WTC11 (cell line): ENCODE measurements at regions not wholly inside any gene's neighbourhood (a gene's known extent, or its start where the extent isn't known, plus 50 kb on each side); places are given as distances from the start of the nearest gene placed in this dataset.

Experiments used
- ATAC-seq: fragments of 200-7000 bp; cut with Tn5 transposase; 2 replicates; pipeline ENCODE4 v1.10.0; 2021; ENCODE audit warnings: mild to moderate bottlenecking, moderate library complexity
- CTCF ChIA-PET: fragments of 300-600 bp; sonication (Branson Sonifier 250); formaldehyde crosslinking; loops from one replicate; lab custom pipeline; 2021; ENCODE audit warnings: antibody characterized with exemption; lab: Charles Lee
- POLR2A ChIA-PET: fragments of 350-600 bp; sonication (Branson Sonifier 250); formaldehyde crosslinking; loops from one replicate; lab custom pipeline; 2021; ENCODE audit warnings: antibody characterized with exemption; lab: Charles Lee
- DNase-seq: peaks from one replicate; pipeline ENCODE4 v3.0.0; 2021; ENCODE audit warnings: low spot score
- H3K27ac Mint-ChIP-seq: 2 replicates; pipeline ENCODE4 v1.8.0; 2021; ENCODE audit warnings: mixed read lengths
- H3K27me3 Mint-ChIP-seq: 2 replicates; pipeline ENCODE4 v1.8.0; 2021; ENCODE audit warnings: low read depth, mild to moderate bottlenecking, moderate library complexity, mixed read lengths
- H3K36me3 Mint-ChIP-seq: 2 replicates; pipeline ENCODE4 v1.8.0; 2021; ENCODE audit warnings: mixed read lengths
- H3K4me1 Mint-ChIP-seq: 2 replicates; pipeline ENCODE4 v1.8.0; 2022; ENCODE audit warnings: mixed read lengths
- H3K4me3 Mint-ChIP-seq: 2 replicates; pipeline ENCODE4 v1.8.0; 2021; ENCODE audit warnings: mild to moderate bottlenecking, moderate library complexity, mixed read lengths
- H3K9me3 Mint-ChIP-seq: 2 replicates; pipeline ENCODE4 v1.8.0; 2021; ENCODE audit warnings: mixed read lengths
- AR ChIP-seq: fragments of 250-450 bp; sonication (Bioruptor Pico); IDR thresholded peaks from 2 replicates; pipeline ENCODE4 v1.9.0; 2021; ENCODE audit warnings: mild to moderate bottlenecking
- ATF3 ChIP-seq: sonication (generic); formaldehyde crosslinking; conservative IDR thresholded peaks from 2 replicates; pipeline ENCODE4 v1.8.1; 2022; ENCODE audit warnings: mild to moderate bottlenecking, missing genetic modification reagents
- E2F5 ChIP-seq: sonication (generic); formaldehyde crosslinking; IDR thresholded peaks from 2 replicates; pipeline ENCODE4 v1.8.1; 2022; ENCODE audit warnings: mild to moderate bottlenecking, moderate library complexity, missing genetic modification reagents
- FOXK1 ChIP-seq: sonication (generic); formaldehyde crosslinking; IDR thresholded peaks from 2 replicates; pipeline ENCODE4 v1.8.0; 2022; ENCODE audit warnings: mild to moderate bottlenecking, moderate library complexity, missing genetic modification reagents
- GTF2I ChIP-seq: fragments of 250-450 bp; sonication (Bioruptor Pico); conservative IDR thresholded peaks from 2 replicates; pipeline ENCODE4 v1.4.0; 2021; ENCODE audit warnings: mild to moderate bottlenecking
- JUN ChIP-seq: sonication (generic); formaldehyde crosslinking; IDR thresholded peaks from 2 replicates; pipeline ENCODE4 v1.8.0; 2023; ENCODE audit warnings: mild to moderate bottlenecking, missing genetic modification reagents
- MYBL2 ChIP-seq: sonication (generic); formaldehyde crosslinking; IDR thresholded peaks from 2 replicates; pipeline ENCODE4 v1.8.1; 2023; ENCODE audit warnings: mild to moderate bottlenecking, moderate library complexity, missing genetic modification reagents
- NR2C2 ChIP-seq: sonication (generic); formaldehyde crosslinking; IDR thresholded peaks from 2 replicates; pipeline ENCODE4 v1.8.0; 2022; ENCODE audit warnings: mild to moderate bottlenecking, missing genetic modification reagents
- STAT6 ChIP-seq: sonication (generic); formaldehyde crosslinking; conservative IDR thresholded peaks from 2 replicates; pipeline ENCODE4 v1.8.1; 2023; ENCODE audit warnings: mild to moderate bottlenecking, low read depth, missing genetic modification reagents, moderate library complexity
- TEAD4 ChIP-seq: sonication (generic); formaldehyde crosslinking; IDR thresholded peaks from 2 replicates; pipeline ENCODE4 v1.8.0; 2022; ENCODE audit warnings: mild to moderate bottlenecking, missing genetic modification reagents
- USF2 ChIP-seq: sonication (generic); formaldehyde crosslinking; IDR thresholded peaks from 2 replicates; pipeline ENCODE4 v1.8.1; 2023; ENCODE audit warnings: mild to moderate bottlenecking, missing genetic modification reagents, moderate library complexity
- ZBTB43 ChIP-seq: sonication (generic); formaldehyde crosslinking; IDR thresholded peaks from 2 replicates; pipeline ENCODE4 v1.8.1; 2023; ENCODE audit warnings: mild to moderate bottlenecking, missing genetic modification reagents
- ZNF263 ChIP-seq: sonication (generic); formaldehyde crosslinking; IDR thresholded peaks from 2 replicates; pipeline ENCODE4 v1.8.1; 2022; ENCODE audit warnings: low read depth, mild to moderate bottlenecking, moderate library complexity, missing genetic modification reagents
- ZNF512 ChIP-seq: sonication (generic); formaldehyde crosslinking; IDR thresholded peaks from 2 replicates; pipeline ENCODE4 v1.8.1; 2022; ENCODE audit warnings: missing genetic modification reagents, borderline replicate concordance
- ZNF671 ChIP-seq: fragments of 250-450 bp; sonication (Bioruptor Pico); IDR thresholded peaks from 2 replicates; pipeline ENCODE4 v1.8.0; 2021; ENCODE audit warnings: mild to moderate bottlenecking
- TF ChIP-seq, protein P1 (sequence below): fragments of 250-450 bp; sonication (Bioruptor Pico); IDR thresholded peaks from 2 replicates; pipeline ENCODE4 v1.9.0; 2021; ENCODE audit warnings: mild to moderate bottlenecking
- TF ChIP-seq, protein P2 (sequence below): sonication (generic); formaldehyde crosslinking; IDR thresholded peaks from 2 replicates; pipeline ENCODE4 v1.8.0; 2022; ENCODE audit warnings: missing genetic modification reagents
- TF ChIP-seq, protein P3 (sequence below): sonication (generic); formaldehyde crosslinking; IDR thresholded peaks from 2 replicates; pipeline ENCODE4 v1.8.0; 2022; ENCODE audit warnings: mild to moderate bottlenecking, missing genetic modification reagents
- TF ChIP-seq, protein P4 (sequence below): sonication (generic); formaldehyde crosslinking; IDR thresholded peaks from 2 replicates; pipeline ENCODE4 v1.8.0; 2023; ENCODE audit warnings: missing genetic modification reagents

DNA sequence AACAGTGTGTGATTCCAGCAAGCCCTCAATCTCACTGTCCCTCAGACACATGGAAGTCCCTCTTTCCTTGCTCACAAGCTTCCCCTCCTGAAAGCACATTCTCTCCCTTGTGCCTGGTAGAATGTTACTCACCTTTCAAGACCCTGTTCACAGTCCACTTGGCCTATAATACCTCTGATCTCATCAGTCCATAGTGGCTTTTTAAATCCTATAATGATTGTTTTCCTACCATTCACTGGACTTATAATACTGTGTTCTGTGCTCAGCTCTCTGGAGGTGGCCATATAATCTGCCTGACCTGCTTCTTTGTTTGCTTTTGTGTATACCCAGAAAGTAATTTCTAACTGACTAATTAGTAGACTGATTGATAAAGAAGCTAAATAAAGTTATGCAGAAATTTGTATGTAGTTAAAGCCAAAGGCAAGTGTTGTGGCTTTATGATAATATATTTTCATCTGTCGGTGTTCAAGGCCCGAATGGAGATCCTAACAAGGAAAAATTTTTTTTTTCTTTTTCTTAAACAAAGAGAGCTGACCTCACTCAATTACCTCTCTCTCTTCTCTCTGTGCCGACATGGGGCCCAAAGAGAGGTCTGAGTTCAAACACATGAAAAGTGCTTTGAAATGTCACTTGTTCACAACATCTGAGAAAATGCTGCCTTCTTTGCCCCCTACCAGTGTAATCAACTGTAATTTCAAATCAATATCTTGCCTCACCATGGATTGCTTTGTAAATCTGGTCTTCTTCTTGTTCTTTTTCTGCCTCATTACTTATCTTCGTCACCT, 1033.0 kb upstream of the PIK3C3 start (continued):
- no peak for TF ChIP-seq AR (CRISPR knock-in tag)
- no peak for TF ChIP-seq USF2 (CRISPR knock-in tag)
- no peak for TF ChIP-seq E2F5 (CRISPR knock-in tag)
- no peak for TF ChIP-seq ZNF671
- TF ChIP-seq, protein P1, sequence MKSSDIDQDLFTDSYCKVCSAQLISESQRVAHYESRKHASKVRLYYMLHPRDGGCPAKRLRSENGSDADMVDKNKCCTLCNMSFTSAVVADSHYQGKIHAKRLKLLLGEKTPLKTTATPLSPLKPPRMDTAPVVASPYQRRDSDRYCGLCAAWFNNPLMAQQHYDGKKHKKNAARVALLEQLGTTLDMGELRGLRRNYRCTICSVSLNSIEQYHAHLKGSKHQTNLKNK (CRISPR knock-in tag): no peak
- no peak for TF ChIP-seq FOXK1
- TF ChIP-seq JUN (CRISPR knock-in tag): no peak
- TF ChIP-seq, protein P2, sequence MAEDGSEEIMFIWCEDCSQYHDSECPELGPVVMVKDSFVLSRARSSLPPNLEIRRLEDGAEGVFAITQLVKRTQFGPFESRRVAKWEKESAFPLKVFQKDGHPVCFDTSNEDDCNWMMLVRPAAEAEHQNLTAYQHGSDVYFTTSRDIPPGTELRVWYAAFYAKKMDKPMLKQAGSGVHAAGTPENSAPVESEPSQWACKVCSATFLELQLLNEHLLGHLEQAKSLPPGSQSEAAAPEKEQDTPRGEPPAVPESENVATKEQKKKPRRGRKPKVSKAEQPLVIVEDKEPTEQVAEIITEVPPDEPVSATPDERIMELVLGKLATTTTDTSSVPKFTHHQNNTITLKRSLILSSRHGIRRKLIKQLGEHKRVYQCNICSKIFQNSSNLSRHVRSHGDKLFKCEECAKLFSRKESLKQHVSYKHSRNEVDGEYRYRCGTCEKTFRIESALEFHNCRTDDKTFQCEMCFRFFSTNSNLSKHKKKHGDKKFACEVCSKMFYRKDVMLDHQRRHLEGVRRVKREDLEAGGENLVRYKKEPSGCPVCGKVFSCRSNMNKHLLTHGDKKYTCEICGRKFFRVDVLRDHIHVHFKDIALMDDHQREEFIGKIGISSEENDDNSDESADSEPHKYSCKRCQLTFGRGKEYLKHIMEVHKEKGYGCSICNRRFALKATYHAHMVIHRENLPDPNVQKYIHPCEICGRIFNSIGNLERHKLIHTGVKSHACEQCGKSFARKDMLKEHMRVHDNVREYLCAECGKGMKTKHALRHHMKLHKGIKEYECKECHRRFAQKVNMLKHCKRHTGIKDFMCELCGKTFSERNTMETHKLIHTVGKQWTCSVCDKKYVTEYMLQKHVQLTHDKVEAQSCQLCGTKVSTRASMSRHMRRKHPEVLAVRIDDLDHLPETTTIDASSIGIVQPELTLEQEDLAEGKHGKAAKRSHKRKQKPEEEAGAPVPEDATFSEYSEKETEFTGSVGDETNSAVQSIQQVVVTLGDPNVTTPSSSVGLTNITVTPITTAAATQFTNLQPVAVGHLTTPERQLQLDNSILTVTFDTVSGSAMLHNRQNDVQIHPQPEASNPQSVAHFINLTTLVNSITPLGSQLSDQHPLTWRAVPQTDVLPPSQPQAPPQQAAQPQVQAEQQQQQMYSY (CRISPR knock-in tag): no peak
- TF ChIP-seq TEAD4: no peak

DNA sequence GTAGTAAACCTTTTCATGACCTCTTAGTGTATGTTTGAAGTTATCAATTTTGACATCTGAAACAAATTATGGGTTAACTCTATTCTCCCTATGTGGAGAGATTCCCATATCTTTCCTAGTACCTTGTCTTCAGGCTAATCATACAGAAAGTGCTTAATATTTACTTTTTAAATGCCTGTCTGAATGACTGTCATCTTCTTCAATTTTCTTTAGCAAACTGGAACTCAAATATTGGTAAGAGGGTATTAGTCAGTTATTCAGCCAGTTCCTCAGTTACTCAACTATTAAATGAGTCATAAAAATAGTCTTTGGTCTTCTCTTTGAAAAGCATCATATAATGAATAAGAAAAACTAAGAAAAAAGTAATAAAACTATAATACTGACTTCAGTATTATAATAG, 1038.0 kb upstream of the PIK3C3 start:
- POLR2A ChIA-PET: no interaction called here
- no peaks in the 10 kb centered on the region for H3K27me3 Mint-ChIP-seq
- no peak for TF ChIP-seq GTF2I (CRISPR knock-in tag)
- no peak for TF ChIP-seq NR2C2 (CRISPR knock-in tag)
- no peak for TF ChIP-seq ZNF512 (CRISPR knock-in tag)
- TF ChIP-seq, protein P1 (CRISPR knock-in tag): no peak
- TF ChIP-seq ZNF263 (CRISPR knock-in tag): no peak
- no peak for TF ChIP-seq ZBTB43 (CRISPR knock-in tag)
- TF ChIP-seq, protein P3, sequence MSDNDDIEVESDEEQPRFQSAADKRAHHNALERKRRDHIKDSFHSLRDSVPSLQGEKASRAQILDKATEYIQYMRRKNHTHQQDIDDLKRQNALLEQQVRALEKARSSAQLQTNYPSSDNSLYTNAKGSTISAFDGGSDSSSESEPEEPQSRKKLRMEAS (CRISPR knock-in tag): no peak
- TF ChIP-seq MYBL2: no peak
- no peak for TF ChIP-seq ATF3
- TF ChIP-seq, protein P4, sequence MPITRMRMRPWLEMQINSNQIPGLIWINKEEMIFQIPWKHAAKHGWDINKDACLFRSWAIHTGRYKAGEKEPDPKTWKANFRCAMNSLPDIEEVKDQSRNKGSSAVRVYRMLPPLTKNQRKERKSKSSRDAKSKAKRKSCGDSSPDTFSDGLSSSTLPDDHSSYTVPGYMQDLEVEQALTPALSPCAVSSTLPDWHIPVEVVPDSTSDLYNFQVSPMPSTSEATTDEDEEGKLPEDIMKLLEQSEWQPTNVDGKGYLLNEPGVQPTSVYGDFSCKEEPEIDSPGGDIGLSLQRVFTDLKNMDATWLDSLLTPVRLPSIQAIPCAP (CRISPR knock-in tag): no peak
- TF ChIP-seq STAT6 (CRISPR knock-in tag): no peak

More for the DNA sequence above, 1038.0 kb upstream of the PIK3C3 start:
- H3K4me1 Mint-ChIP-seq: no peaks in the 10 kb centered on the region
- CTCF ChIA-PET: no interaction called here
- ATAC-seq: no peak
- H3K27ac Mint-ChIP-seq: no peak overlapping the region
- H3K9me3 Mint-ChIP-seq: no peaks in the 10 kb centered on the region
- no peak overlapping the region for H3K4me3 Mint-ChIP-seq
- no peak for DNase-seq
- no peaks in the 10 kb centered on the region for H3K36me3 Mint-ChIP-seq
